Head of caudate nucleus (tissue), 42 donors: ENCODE measurements at regions not wholly inside any gene's neighbourhood (a gene's known extent, or its start where the extent isn't known, plus 50 kb on each side); places are given as distances from the start of the nearest gene placed in this dataset.
A peak's percentile ranks its signal among the peaks of the same experiment; 100 is the strongest.
"Not testable (repeated sequence)": the region's sequence is repeated elsewhere in the genome, so short reads cannot be mapped to it uniquely, and the experiment has no call there.

Experiments
- DNase-seq, 42 donors: peaks; one replicate each; pipeline versions ENCODE4 v3.0.0 to v3.0.0-alpha.2; 2020 to 2021; ENCODE audit warnings: mixed read lengths in 7 of 42
- intact Hi-C: fragments of 100-400 bp; cut with DNase I; formaldehyde crosslinking; loops from one replicate; pipeline ENCODE4 v1.15.0; 2022

DNA sequence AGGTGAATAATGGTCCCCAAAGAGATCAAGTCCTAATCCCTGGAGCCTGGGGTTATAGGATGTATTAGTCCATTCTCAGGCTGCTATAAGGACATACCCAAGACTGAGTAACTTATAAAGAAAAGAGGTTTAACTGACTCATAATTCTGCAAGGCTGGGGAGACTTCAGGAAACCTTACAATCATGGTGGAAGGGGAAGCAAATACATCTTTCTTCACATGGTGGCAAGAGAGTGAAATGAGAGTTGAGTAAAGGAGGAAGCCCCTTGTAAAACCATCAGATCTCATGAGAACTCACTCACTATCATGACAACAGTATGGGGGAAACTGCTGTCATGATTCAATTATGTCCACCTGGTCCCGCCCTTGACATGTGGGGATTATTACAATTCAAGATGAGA is 142.9 kb upstream of the ANKRD28 start:
- intact Hi-C loops, result no loop called here

DNA sequence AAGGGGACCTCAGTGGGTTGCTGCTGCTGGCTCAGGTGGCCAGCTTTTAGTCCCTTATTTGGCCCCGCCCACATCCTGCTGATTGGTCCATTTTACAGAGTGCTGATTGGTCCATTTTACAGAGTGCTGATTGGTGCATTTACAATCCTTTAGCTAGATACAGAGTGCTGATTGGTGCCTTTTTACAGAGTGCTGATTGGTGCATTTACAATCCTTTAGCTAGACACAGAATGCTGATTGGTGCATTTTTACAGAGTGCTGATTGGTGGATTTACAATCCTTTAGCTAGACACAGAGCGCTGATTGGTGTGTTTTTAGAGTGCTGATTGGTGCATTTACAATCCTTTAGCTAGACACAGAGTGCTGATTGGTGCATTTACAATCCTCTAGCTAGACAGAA is 143.7 kb upstream of the ANKRD28 start:
- DNase-seq, intact Hi-C loops: not testable (repeated sequence)

More for the DNA sequence above, 142.9 kb upstream of the ANKRD28 start:
- DNase-seq, result no peak

DNA sequence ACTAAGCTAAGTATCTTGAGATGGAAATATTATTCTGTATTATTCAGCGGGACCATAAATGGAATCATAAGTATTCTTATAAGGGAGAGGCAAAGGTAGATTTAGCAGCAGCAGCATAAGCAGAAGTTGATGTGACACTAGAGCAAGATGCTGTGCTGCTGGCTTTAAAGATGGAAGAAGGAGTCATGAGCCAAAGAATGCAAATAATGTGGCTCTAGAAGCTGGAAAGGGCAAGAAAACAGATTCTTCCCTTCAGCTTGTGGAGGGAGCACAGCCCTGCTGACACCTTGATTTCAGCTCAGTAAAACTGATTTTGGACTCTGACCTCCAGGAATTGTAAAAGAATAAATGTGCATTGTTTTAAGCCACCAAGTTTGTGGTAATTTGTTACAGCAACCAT is 144.2 kb upstream of the ANKRD28 start:
- intact Hi-C loops, result no loop called here

DNA sequence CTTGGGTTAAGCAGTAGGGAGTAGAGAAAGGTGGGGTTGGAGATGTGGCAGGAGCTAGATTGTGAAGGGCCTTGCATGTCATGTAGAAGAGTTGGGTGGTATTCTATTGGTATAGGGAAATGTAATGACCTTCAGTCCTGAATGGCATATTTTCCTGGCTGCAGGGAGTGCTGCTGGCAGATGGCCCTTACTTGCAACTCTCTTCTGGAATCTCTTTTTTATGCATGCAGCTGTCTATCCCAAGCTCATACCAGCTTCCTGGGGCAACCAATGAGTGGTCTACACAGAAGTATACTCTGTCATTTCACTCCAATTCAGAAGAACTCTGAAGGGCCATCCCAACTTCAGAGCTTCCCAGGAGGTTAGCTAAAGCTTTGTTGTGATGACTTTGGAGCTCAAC is 144.7 kb upstream of the ANKRD28 start:
- intact Hi-C loops, result no loop called here
- no peak for DNase-seq

More for the DNA sequence above, 144.2 kb upstream of the ANKRD28 start:
- no peak for DNase-seq

DNA sequence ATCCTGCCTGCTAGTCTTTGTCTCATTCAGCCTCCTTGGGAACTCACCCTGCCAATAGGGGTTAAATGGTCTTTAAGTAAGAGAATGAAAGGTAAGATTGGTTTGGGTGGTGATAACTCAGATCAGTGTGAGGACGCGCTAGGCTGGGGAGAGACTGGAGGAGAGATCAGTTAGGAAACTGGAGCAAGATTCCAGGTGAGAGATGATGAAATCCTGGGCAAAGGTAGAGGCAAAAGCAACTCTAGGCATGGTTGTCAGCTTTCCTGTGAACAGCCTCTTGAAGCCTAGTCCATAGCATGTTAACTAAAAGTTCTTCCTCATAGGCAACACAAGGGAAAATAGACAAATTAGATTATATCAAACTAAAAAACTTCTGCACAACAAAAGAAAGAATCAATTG is 145.2 kb upstream of the ANKRD28 start:
- intact Hi-C loops, result no loop called here
- no peak for DNase-seq

DNA sequence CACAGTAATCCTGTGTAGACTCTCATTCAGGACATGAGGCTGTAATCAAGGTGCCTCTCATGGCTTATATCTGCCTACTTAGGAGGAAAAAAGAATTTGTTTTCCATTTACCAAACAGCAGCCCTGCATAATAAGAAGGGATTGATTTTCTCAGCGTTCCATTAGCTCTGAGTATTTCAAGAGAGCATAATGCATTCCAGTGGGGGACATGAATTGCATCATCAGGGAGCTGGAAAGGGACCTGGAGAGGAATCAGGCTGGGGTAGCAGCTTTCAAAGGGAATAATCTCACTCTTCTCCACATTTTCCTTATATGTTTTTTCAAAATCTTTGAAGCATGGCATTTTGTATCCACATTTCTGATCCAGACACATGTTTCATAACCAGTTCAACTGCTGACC is 150.6 kb upstream of the ANKRD28 start:
- intact Hi-C loops, result no loop called here
- peak in 1 of 42 donors; percentile 58 for DNase-seq

DNA sequence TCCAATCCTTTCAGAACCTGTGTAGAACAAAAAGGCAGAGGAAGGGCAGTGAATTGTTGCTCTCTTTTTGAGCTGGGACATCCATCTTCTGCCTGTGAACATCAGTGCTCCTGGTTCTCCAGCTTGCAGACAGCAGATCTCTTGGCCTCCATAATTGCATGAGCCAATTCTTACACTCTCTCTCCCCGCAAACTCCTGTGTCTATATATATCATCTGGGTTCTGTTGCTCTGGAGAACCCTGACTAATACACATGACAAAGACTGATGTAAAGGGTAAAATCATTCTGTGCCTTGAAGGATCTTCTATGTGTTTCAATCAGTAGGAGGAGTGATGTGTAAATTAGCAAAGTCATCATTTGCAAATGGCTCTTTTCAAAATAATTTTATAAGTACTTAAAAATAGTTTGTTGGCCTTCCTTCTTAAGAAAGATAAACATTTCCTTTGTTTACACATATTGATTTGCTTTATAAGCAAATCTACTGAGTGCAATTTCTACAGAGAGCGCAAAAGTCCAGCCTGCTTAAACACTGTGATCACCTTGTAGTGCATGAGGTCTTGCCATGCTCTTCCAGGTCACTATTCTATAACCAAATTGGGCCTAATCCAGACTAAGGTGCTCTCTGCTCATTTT is 154.9 kb upstream of the ANKRD28 start:
- intact Hi-C loops, result no loop called here
- DNase-seq, result peak in 1 of 42 donors; percentile 51

DNA sequence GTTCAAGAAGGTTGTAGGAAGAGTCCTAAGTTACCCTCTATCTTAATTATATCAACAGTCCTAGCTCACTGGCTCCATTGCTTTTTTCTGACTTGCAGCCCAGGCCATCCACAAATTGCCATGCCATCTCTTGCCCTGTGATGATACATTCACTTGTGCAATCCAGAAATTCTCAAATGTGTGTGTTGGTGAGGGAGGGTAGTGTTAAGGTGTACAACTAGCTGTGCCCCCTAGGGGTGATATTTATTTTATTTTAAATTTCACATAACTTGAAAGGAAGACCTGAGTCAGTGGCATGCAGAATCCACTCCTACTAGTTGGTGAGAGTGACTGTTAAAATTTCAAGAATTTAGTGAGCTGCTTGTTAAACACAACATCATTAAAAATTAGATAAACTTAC is 156.1 kb upstream of the ANKRD28 start:
- intact Hi-C loops, result no loop called here
- DNase-seq, result no peak

DNA sequence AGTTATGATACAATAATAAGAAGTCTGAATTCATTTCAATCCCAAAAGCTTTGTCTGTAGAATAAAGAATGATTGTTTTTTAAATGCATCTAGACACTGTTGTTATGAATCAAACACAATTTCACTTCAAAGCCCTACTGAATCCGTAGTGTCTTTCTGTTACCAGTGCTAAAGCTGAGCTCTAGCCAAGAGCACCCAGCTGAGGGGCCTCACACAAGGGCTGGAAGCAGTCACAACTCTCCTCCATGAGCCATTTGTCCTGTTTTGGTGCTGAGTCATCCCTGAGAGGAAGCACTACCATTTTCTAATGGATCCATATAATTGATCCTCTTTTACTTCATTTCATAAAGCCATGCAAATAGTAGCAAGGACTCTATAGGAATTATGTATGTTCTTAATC is 158.2 kb upstream of the ANKRD28 start:
- intact Hi-C loops, result no loop called here
- peak in 30 of 42 donors; percentile 28 to 83 (median 48) for DNase-seq

DNA sequence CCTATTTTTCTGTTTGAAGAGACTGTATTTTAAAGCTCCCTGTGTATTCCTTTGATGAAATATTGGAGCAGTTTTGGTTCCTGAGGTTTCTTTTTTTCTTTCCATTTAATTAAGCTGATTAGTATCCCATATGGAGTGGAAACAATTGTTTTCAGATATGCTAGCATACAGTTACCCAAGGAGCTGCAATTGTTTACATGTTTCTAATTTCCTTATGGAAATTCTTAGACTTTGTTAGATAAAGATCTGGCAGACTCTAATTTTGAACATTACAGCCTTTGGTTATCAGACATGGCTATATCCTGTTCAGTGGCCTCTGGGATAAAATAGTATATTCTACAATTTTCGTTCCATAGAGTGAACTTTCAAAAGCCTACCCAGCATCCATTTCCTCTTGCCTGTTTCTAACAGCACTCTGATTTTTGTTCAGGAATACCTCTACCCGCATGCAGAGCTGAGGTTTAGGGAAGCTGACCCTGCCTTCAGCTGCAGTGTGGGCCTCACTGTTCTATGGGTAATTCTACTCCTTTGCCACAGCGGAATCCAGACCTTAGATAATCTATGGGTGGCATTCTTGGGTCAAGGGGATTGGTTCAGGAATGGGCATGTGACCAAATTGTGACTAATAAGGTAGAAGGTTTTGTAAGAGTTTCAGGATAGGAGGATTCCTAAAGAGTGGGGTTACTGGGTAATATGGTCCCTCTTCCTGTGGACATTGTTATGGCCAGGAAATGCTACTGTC is 161.1 kb upstream of the ANKRD28 start:
- intact Hi-C loops, result no loop called here
- DNase-seq, result no peak

DNA sequence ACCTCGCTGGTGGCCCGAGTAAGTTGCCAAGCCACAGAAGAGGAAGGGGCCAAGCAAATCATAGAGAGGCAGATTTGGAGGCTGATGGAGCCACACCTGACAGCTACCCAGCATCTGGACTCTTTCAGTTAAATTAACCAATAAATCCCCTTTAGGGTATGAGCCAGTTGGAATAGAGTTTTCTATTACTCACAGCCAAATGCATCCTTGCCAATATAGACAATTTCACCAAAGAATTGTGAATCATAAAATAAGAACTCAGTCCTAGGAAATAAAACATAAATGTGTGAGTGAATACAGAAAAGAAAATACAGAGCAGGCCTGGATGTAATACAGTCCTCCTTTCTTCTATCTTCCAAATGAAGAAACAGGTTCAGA is 161.6 kb upstream of the ANKRD28 start:
- no peak for DNase-seq
- intact Hi-C loops, result no loop called here

DNA sequence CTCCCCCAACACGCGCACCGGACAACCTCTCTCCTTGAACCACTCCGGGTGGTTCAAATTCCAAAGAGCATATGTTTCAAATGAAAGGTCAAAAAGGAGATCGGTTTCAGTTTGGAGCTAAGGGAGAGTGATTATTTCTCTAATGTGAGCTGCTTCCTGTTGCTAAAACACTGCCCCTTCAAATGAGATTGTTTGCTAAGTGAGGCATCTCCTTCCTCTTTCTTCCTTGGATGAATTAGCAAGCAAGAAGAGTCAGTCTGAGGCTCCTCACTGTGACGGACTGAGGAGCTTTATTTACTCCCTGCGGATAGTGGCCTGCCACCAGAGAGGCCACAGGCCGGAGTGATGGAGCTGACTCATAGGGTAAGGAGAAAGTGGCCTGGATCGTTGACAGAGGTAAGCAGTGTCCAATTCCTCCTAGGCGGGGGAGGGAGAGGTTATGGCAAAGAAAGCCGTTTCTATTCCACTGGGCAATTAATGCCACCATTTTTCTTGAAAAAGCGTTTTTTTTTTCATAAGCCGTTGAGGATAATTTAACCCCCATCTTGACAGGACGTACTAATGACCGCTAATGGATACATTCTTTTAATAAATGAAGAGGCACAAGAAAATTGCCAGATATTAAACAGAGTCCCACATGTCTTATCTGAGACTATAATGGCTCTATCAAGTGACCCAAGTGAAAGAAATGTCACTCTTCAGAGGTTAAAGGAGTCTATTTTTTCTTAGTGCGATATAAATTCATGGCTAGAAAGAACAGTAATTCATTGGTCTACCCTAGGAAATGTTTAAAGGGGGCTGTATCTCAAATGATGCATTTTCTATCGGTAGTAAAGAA is 167.0 kb upstream of the ANKRD28 start:
- intact Hi-C loops, result no loop called here
- DNase-seq, result peak in 8 of 42 donors; percentile 7 to 46 (median 21)

DNA sequence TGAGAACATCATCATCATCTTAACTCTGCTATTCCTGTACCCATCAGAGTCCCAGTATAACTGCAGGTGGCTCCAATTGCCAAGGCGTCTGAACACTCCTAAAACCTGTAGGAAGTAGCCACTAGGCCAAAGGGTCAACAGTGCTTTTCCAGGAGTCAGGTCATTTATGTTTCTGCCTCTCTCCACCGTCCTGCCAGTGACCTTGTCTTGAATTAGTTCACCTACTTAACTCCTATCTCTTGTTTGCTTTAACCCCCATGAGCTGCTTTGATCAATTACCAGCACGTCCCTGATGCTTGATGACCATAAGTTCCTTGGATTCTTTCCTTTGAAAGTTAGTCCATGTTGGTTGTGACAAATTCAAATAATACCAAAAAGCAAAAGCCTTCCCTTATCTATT is 169.8 kb upstream of the ANKRD28 start:
- no peak for DNase-seq
- intact Hi-C loops, result no loop called here

DNA sequence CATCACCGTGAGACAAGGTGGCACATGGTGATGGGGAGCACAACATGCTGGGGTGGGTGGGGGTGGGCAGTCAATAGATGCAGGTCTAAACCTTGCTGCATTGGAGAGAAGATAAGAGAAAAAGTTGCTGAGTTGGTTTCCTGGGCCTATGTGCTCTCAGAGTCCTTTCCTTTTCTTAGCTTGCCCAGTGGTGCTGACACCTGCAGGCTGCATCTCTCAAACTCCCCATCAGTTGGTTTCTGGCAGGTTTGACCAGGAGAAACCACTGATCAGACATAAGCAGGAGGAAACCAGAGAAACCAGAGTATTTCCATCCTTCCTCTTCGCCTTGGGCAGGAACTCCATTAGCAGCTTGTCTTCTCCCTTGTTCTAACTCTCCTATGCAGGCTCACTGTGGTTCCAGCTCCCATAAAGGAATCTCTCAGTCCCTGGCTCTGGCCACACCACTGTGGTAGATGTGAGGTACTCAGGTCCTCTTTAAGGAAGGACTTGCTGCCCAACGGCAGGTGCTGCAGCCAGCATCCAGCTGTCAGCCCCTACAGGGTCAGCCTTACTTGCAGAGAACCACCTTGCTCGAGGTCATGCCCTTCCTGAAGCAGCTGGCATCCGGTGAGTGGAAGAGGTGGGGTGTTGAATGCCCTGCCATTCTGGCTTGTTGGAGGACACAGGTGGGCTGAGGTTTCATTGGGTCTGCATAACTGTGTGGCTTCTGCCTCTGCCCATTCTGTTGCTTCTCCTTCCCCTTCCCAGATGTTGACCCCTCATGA is 172.3 kb upstream of the ANKRD28 start:
- intact Hi-C loops, result no loop called here
- DNase-seq, result no peak

DNA sequence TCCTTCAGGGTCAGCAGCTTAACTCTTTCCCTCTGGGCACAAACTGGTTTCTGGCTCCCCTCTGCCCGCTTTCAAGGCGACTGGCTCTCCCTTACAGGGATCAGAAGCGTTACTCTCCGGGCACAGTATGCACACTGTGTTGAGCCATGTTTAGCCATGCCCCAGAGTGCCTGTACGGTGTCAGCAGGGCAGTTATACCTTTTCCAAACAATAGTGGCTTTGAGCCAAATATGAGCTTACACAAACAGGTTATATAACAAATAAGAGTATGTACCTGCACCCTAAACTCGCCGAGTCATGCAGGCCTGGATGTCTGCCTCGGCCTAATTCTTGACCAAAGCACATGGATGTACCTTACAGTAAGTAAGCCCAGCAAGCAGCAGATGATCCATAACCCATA is 175.6 kb upstream of the ANKRD28 start:
- no peak for DNase-seq
- intact Hi-C loops, result no loop called here

DNA sequence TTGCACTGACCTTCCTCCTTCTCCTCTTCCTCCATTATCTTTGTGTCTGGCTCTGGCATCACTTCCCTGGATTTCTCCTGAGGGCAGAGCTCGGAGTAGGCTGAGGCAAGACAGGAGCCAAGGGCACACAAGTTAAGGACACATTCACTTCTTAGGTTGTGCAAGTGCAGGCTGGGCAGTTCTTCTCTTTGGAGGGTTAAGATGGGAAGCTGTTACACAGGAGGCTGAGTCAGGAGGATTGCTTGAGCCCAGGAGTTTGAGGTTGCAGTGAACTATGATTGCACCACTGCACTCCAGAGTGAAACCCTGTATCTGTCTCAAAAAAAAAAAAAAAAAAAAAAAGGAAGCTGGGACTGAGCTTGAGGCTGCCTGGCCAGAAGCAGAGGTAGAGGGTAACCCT is 176.2 kb upstream of the ANKRD28 start:
- DNase-seq, result no peak

DNA sequence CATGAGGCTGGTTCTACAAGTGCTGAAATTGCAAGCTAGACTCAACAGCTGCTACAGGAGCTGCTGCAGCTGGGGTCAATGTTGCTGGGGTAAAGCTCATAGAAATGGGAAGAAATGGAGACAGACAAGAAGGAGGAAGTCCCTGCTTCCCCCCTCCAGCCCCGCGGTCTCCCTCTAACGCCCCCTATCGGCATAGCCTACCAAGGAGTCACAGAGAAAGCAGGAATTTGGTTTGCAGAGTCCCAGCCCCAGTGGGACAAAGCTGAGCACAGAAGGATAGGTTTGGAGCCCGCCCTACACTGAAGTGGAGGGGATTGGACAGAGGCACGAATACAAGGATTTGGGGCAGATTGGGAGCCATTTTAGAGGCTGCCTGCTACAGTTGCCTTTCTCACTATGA is 176.9 kb upstream of the ANKRD28 start:
- intact Hi-C loops, result no loop called here
- no peak for DNase-seq

More for the DNA sequence above, 176.2 kb upstream of the ANKRD28 start:
- intact Hi-C loops, result no loop called here

DNA sequence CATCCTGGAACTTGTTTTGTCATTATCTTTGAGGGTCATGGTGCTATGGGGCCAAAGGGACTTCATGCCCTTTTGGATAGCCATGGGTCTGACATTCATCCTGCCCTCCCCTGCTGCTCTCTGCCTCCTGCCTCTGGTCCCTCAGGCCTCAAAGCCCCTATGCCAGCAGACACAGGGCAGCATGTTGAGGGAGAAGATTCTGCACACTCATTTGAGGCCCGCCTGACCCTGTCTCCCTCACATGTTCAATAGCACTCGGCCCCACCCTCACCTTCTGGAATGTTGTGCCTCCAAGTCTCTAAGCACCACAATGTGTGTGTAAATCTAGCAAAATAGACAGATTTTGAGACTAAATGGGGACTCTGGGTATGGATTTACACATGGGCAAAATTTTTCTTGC is 178.7 kb upstream of the ANKRD28 start:
- intact Hi-C loops, result no loop called here

DNA sequence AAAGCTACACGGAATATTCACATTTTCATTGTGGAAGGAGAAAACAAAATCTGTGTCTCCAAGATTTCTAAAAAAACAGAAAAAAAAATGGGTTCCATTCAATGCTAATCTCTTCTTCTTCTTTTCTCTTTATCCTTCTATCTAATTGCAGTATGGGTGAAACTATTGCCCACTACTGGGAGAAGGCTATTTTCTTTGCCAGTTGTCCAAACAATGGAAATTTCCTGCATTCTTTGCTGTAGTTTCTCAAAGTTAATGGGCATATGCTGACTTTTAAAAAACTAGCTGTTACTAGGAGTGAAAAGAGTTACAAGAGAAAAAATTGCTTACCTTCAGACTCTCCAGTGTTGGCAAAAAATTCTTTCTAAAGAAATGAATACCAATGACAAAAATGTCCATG is 179.3 kb upstream of the ANKRD28 start:
- no peak for DNase-seq
- intact Hi-C loops, result no loop called here

More for the DNA sequence above, 178.7 kb upstream of the ANKRD28 start:
- DNase-seq, result no peak
